HCT116 (cell line): ENCODE measurements at regions not wholly inside any gene's neighbourhood (a gene's known extent, or its start where the extent isn't known, plus 50 kb on each side); places are given as distances from the start of the nearest gene placed in this dataset.

ENCODE experiments used
- ATAC-seq: fragments of 200-7000 bp; cut with Tn5 transposase; 2 replicates; pipeline ENCODE4 v1.9.1; 2020; ENCODE audit warnings: mild to moderate bottlenecking, moderate library complexity
- BruUV-seq: library from RNA; stranded (reverse); fragments of 400-500 nt; replicated peaks from 2 replicates; lab custom pipeline; 2021; lab: Mats Ljungman, UMichigan
- CTCF ChIA-PET: fragments of 300-600 bp; sonication (Branson Sonifier 250); formaldehyde crosslinking; loops from one replicate; lab custom pipeline; 2021; ENCODE audit warnings: antibody characterized with exemption; lab: Charles Lee
- POLR2A ChIA-PET: fragments of 300-600, 350-600 bp; sonication (Branson Sonifier 250); formaldehyde crosslinking; loops from one replicate; lab custom pipeline; 2021; ENCODE audit warnings: antibody characterized with exemption; lab: Charles Lee
- RAD21 ChIA-PET, 2 experiments: fragments of 300-600 bp; sonication (Branson Sonifier 250); formaldehyde crosslinking; loops; one replicate each; lab custom pipeline; 2023; ENCODE audit warnings: low total read pairs in 2 of 2; ENCODE audit not compliant: uncharacterized antibody in 2 of 2, unreplicated experiment in 2 of 2, low non-redundant PET in 1 of 2; lab: Charles Lee
- DNase-seq: peaks from one replicate; pipeline ENCODE4 v3.0.0-alpha.2; 2010; ENCODE audit warnings: low read depth, low spot score
- H2AFZ ChIP-seq: fragments of 200-600 bp; shearing (Covaris generic), sonication (generic); 2 replicates; pipeline ENCODE4 v1.6.1; 2017; ENCODE audit warnings: low read depth, mixed run types, mixed read lengths, antibody characterized with exemption, low read length; ENCODE audit not compliant: poor library complexity, severe bottlenecking
- H3K27ac ChIP-seq: 2 replicates; pipeline ENCODE4 v1.5.1; 2012; ENCODE audit warnings: low read depth, low read length
- H3K27me3 ChIP-seq: fragments of 200-600 bp; sonication (generic); 2 replicates; pipeline ENCODE4 v1.6.1; 2016; ENCODE audit warnings: mixed run types, low read length, mixed read lengths; ENCODE audit not compliant: insufficient read depth
- H3K36me3 ChIP-seq, 2 experiments: fragments of 200-500 bp in 1 of 2; fragments of 200-600 bp in 1 of 2; sonication (Bioruptor generic) in 1 of 2; sonication (generic) in 1 of 2; 2 replicates each; pipeline versions ENCODE4 v1.5.1 to v1.6.1; 2014 to 2016; ENCODE audit warnings: low read length in 2 of 2, inconsistent platforms in 1 of 2, mixed read lengths in 1 of 2, mixed run types in 1 of 2; ENCODE audit not compliant: insufficient read depth in 2 of 2, control insufficient read depth in 1 of 2
- H3K4me1 ChIP-seq, 2 experiments: fragments of 200-600 bp in 1 of 2; sonication (generic) in 1 of 2; 2 replicates each; pipeline versions ENCODE4 v1.5.1 to v1.6.1; 2012 to 2017; ENCODE audit warnings: low read length in 2 of 2, inconsistent platforms in 1 of 2, mild to moderate bottlenecking in 1 of 2, mixed read lengths in 1 of 2, mixed run types in 1 of 2, moderate library complexity in 1 of 2; ENCODE audit not compliant: insufficient read depth in 2 of 2, control insufficient read depth in 1 of 2
- H3K4me2 ChIP-seq: fragments of 200-600 bp; sonication (generic); 2 replicates; pipeline ENCODE4 v1.6.1; 2017; ENCODE audit warnings: mixed run types, low read length, mixed read lengths
- H3K4me3 ChIP-seq, 2 experiments: fragments of 200-600 bp in 1 of 2; sonication (generic) in 1 of 2; replicated peaks in 1 of 2; 2 replicates each; pipeline ENCODE4 v1.5.1; 2011 to 2016; ENCODE audit warnings: low read length in 2 of 2, control low read depth in 1 of 2, low read depth in 1 of 2, mild to moderate bottlenecking in 1 of 2, mixed read lengths in 1 of 2, mixed run types in 1 of 2
- H3K79me2 ChIP-seq: fragments of 200-600 bp; sonication (generic); 2 replicates; pipeline ENCODE4 v1.6.1; 2017; ENCODE audit warnings: mild to moderate bottlenecking, mixed run types, low read length, moderate library complexity, mixed read lengths; ENCODE audit not compliant: insufficient read depth
- H3K9ac ChIP-seq: fragments of 200-600 bp; sonication (generic); 2 replicates; pipeline ENCODE4 v1.6.1; 2016; ENCODE audit warnings: low read length, mixed read lengths
- H3K9me2 ChIP-seq: fragments of 200-600 bp; sonication (generic), shearing (Covaris generic); 2 replicates; pipeline ENCODE4 v1.6.1; 2017; ENCODE audit warnings: mixed run types, mild to moderate bottlenecking, moderate library complexity; ENCODE audit not compliant: insufficient read depth
- H3K9me3 ChIP-seq, 2 experiments: fragments of 200-500 bp in 1 of 2; fragments of 200-600 bp in 1 of 2; sonication (Bioruptor generic) in 1 of 2; sonication (generic) in 1 of 2; 2 replicates each; pipeline ENCODE4 v1.6.1; 2014 to 2017; ENCODE audit warnings: low read length in 2 of 2, mixed read lengths in 2 of 2, inconsistent platforms in 1 of 2, low read depth in 1 of 2, mild to moderate bottlenecking in 1 of 2, mixed run types in 1 of 2, moderate library complexity in 1 of 2; ENCODE audit not compliant: control insufficient read depth in 1 of 2, insufficient read depth in 1 of 2
- H4K20me1 ChIP-seq: fragments of 200-600 bp; sonication (generic), shearing (Covaris generic); 2 replicates; pipeline ENCODE4 v1.6.1; 2017; ENCODE audit warnings: mixed run types, mild to moderate bottlenecking, moderate library complexity; ENCODE audit not compliant: insufficient read depth
- ATF3 ChIP-seq: IDR thresholded peaks from 2 replicates; pipeline ENCODE4 v1.6.1; 2012
- CEBPB ChIP-seq: IDR thresholded peaks from 2 replicates; pipeline ENCODE4 v1.6.1; 2012; ENCODE audit warnings: low read depth
- CTCF ChIP-seq, 3 experiments: fragments of 200-600 bp in 1 of 3; sonication (generic) in 1 of 3; IDR thresholded peaks in 2 of 3; conservative IDR thresholded peaks in 1 of 3; 2 replicates each; pipeline ENCODE4 v1.5.1; 2012 to 2017; ENCODE audit warnings: low read depth in 2 of 3, low read length in 2 of 3, antibody characterized with exemption in 1 of 3, borderline replicate concordance in 1 of 3, control low read depth in 1 of 3, mild to moderate bottlenecking in 1 of 3, mixed read lengths in 1 of 3, mixed run types in 1 of 3, moderate library complexity in 1 of 3; ENCODE audit not compliant: insufficient read depth in 1 of 3
- EGR1 ChIP-seq: IDR thresholded peaks from 2 replicates; pipeline ENCODE4 v1.6.1; 2012; ENCODE audit warnings: low read depth
- ELF1 ChIP-seq: IDR thresholded peaks from 2 replicates; pipeline ENCODE4 v1.6.1; 2012; ENCODE audit warnings: low read depth, borderline replicate concordance
- EZH2 ChIP-seq: fragments of 200-600 bp; sonication (generic); IDR thresholded peaks from 2 replicates; pipeline ENCODE4 v1.6.1; 2017; ENCODE audit warnings: antibody characterized with exemption, mixed run types
- FOSL1 ChIP-seq: IDR thresholded peaks from 2 replicates; pipeline ENCODE4 v1.6.1; 2012; ENCODE audit warnings: low read depth
- JUND ChIP-seq: IDR thresholded peaks from 2 replicates; pipeline ENCODE4 v1.6.1; 2012
- POLR2A ChIP-seq: IDR thresholded peaks from 2 replicates; pipeline ENCODE4 v1.7.0; 2011; ENCODE audit warnings: borderline replicate concordance; ENCODE audit not compliant: insufficient read depth, insufficient read length; ENCODE audit errors: extremely low read depth
- POLR2AphosphoS5 ChIP-seq: IDR thresholded peaks from 2 replicates; pipeline ENCODE4 v1.6.1; 2011; ENCODE audit warnings: mild to moderate bottlenecking, low read depth, low read length, moderate library complexity
- REST ChIP-seq: IDR thresholded peaks from 2 replicates; pipeline ENCODE4 v1.6.1; 2012; ENCODE audit warnings: low read depth
- SIN3A ChIP-seq: IDR thresholded peaks from 2 replicates; pipeline ENCODE4 v1.6.1; 2012; ENCODE audit warnings: low read depth
- TCF7L2 ChIP-seq: IDR thresholded peaks from 2 replicates; pipeline ENCODE4 v1.7.0; 2011; ENCODE audit warnings: borderline replicate concordance, inconsistent platforms; ENCODE audit not compliant: insufficient read depth, insufficient read length; ENCODE audit errors: extremely low read depth
- ZFX ChIP-seq: fragments of 450-650 bp; IDR thresholded peaks from 2 replicates; pipeline ENCODE4 v1.6.1; 2017
- ZNF274 ChIP-seq: fragments of 200-500 bp; sonication (Bioruptor generic); IDR thresholded peaks from 2 replicates; pipeline ENCODE4 v1.6.1; 2014; ENCODE audit warnings: mild to moderate bottlenecking, low read depth, low read length, inconsistent platforms
- intact Hi-C: fragments of 100-400 bp; cut with micrococcal nuclease; formaldehyde crosslinking; loops from 2 replicates; pipeline ENCODE4 v1.10.0; 2022

GRCh38 chr17:77632619-77633018 lies 325.9 kb upstream of the TNRC6C start:
- CTCF ChIA-PET, result no interaction called here
- Histone ChIP-seq H3K9ac (no peak overlapping the region), H2AFZ (no peak overlapping the region), H3K36me3 (no peaks in the 10 kb centered on the region), H3K4me2 (no peak overlapping the region), H3K79me2 (no peaks in the 10 kb centered on the region), H3K27ac (no peak overlapping the region), H3K4me3 (no peak overlapping the region), H3K27me3 (peaks cover 2% of the 10 kb centered on the region; the same call in 1 of the 2 replicates), H3K9me3 (no peaks in the 10 kb centered on the region), H4K20me1 (no peaks in the 10 kb centered on the region), H3K4me1 (no peaks in the 10 kb centered on the region), H3K9me2 (no peaks in the 10 kb centered on the region)
- DNase-seq (no peak), ATAC-seq (no peak)
- POLR2A ChIA-PET, result no interaction called here
- RAD21 ChIA-PET, result no interaction called here
- no TSS peak for BruUV-seq
- no peak for TF ChIP-seq ELF1
- no peak for TF ChIP-seq POLR2A
- no peak for TF ChIP-seq ZNF274
- TF ChIP-seq TCF7L2, result no peak
- TF ChIP-seq ATF3, result no peak
- no peak for TF ChIP-seq REST
- no peak for TF ChIP-seq POLR2AphosphoS5
- no peak for TF ChIP-seq JUND
- no peak for TF ChIP-seq FOSL1
- TF ChIP-seq EZH2, result no peak
- no peak for TF ChIP-seq CEBPB
- TF ChIP-seq ZFX, result no peak
- no peak for TF ChIP-seq EGR1
- no peak for TF ChIP-seq CTCF (IDR thresholded peaks at IDR 0.05 in 2 of 3, conservative IDR thresholded peaks at IDR 0.05 in 1 of 3; ENCODE audit: borderline replicate concordance in 1 of 3, insufficient read depth in 1 of 3, low read depth in 2 of 3, low read length in 2 of 3)
- TF ChIP-seq SIN3A, result no peak
- intact Hi-C loops, result no loop called here
